ENCODE measurements at regions not wholly inside any gene's neighbourhood (a gene's known extent, or its start where the extent isn't known, plus 50 kb on each side); places are given as distances from the start of the nearest gene placed in this dataset.
"Not testable (repeated sequence)": the region's sequence is repeated elsewhere in the genome, so short reads cannot be mapped to it uniquely, and the experiment has no call there.

DNA sequence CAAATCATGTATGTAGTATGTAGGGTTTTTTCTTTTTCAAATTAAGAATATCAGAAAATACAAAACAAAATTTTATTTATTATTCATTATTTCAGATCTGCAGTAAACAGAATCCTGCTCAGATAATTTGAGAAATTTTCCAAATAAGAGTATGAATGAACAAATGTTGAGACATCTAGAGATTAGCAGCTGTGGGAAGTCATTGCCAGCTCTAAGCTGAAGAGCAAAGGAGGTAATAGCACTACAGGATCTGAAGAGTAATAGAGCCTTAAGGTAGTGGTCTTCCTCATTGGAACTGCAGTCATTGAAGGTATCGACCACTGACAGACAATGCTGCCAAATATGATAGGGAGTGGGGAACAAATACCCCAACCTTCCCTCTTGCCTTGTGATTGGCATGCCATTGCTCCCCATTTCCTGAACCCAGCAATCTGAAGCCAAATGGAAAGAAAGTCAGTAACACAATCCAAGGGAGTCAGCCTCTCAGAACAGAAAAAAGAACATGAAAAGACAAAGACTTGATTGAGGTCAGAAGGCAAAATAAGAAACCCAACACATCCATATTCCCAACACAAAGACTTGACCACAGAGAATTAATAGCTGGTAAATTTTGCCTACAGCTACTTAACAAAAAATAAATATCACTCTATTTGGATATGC, 963.4 kb upstream of the ADAMTS5 start:
- FAIRE-seq = not testable (repeated sequence)

GRCh38 chr21:27929179-27929578, 962.3 kb upstream of the ADAMTS5 start:
- not testable (repeated sequence) for FAIRE-seq; DNase-seq (ENCODE audit: extremely low spot score, insufficient read length, low read depth)

More for the DNA sequence above, 963.4 kb upstream of the ADAMTS5 start:
- not testable (repeated sequence) for DNase-seq (ENCODE audit: extremely low spot score, insufficient read length, low read depth)

- not testable (repeated sequence) for FAIRE-seq; DNase-seq (ENCODE audit: extremely low spot score, insufficient read length, low read depth)
Measured at GRCh38 chr21:27928534-27929115, 961.7 kb upstream of the ADAMTS5 start.

GRCh38 chr21:27921421-27921820, 954.5 kb upstream of the ADAMTS5 start:
- not testable (repeated sequence) for FAIRE-seq

DNA sequence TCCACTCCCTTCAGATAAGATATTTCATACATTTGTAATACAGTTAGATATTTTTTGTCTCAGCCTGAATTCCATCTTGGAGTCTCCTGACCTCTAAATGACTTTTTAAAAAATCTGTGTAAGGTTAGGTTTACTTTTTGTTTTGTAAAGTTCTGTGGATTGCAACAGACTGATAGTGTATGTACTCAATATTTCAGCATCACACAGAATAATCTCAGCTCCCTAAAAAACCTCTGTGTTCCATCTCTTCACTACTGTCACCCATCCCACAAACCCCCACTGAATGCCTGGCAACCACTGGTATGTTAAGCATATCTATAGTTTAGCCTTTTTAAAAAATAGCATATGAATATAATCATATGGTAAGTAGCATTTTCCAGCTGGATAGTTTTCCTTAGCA, 951.1 kb upstream of the ADAMTS5 start:
- not testable (repeated sequence) for DNase-seq (ENCODE audit: extremely low spot score, insufficient read length, low read depth); FAIRE-seq

More at GRCh38 chr21:27921421-27921820, 954.5 kb upstream of the ADAMTS5 start:
- DNase-seq (ENCODE audit: extremely low spot score, insufficient read length, low read depth) = not testable (repeated sequence)

DNA sequence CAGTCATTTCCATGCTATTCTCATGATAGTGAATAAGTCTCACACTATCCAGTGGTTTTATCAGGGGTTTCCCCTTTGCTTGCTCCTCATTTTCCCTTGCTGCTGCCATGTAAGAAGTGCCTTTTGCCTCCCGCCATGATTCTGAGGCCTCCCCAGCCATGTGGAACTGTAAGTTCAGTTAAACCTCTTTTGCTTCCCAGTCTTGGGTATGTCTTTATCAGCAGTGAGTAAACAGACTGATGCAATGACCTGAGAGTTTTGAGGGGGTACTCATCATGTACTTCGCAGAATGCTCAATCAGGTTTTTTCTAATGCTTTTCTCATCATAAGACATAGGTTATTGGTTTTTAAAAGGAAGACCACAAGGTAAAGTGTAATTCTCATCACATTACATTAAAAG, 949.4 kb upstream of the ADAMTS5 start:
- not testable (repeated sequence) for DNase-seq (ENCODE audit: extremely low spot score, insufficient read length, low read depth); FAIRE-seq

DNA sequence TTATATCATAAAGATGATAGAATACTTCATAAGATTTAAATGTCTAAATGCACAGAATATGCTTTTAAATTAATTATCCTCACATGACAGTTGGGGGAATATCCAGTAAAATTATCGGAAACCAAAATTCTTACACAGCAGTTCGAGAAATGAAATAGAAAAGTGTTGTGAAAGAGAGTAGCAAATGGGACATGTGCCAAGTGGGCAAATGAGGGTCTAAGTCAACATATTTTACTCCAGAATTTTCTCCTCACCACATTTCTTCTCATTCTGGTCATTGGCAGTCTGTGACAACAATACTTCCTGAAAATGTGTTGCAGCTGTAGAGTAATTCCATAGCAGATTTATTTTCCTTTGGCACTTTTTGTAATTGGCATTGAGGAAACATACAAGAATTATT, 945.2 kb upstream of the ADAMTS5 start:
- not testable (repeated sequence) for FAIRE-seq; DNase-seq (ENCODE audit: extremely low spot score, insufficient read length, low read depth)

DNA sequence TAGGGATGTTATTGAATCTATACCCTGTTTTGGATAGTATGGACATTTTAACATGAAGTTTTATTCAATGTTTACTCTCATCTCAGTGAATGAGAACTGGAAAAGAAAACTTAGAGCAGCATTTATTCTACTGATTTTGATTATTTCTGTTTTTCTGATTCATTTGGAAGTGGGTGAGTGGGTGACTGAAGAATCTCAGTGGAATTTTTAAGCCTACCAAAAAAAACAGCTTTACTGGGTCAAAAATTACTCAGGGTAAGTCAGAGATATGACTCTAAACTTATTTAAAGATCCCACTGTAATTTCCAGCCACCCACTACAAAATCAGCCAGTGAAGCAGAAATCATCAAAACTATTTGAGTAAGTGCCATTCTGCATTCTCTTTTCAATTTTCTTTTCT, 942.6 kb upstream of the ADAMTS5 start:
- not testable (repeated sequence) for DNase-seq (ENCODE audit: extremely low spot score, insufficient read length, low read depth); FAIRE-seq

DNA sequence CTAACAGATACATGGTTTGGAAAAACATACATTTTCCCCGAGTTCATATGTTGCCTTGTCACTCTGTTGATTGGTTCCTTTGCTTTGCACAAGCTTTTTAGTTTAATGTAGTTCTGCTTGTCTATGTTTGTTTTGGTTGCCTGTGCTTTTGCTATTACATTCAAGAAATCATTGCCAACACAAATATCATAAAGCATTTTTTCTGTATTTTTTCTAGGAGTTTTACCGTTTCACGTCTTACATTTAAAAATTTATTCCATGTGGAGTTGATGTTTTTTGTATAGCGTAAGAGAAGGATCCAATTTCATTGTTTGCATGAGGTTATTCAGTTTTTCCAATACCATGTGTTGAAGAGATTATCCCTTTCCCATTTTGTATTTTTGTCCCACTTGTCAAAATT, 941.9 kb upstream of the ADAMTS5 start:
- DNase-seq (ENCODE audit: extremely low spot score, insufficient read length, low read depth); FAIRE-seq: not testable (repeated sequence)

GRCh38 chr21:27902904-27903303, 936.0 kb upstream of the ADAMTS5 start:
- not testable (repeated sequence) for FAIRE-seq

DNA sequence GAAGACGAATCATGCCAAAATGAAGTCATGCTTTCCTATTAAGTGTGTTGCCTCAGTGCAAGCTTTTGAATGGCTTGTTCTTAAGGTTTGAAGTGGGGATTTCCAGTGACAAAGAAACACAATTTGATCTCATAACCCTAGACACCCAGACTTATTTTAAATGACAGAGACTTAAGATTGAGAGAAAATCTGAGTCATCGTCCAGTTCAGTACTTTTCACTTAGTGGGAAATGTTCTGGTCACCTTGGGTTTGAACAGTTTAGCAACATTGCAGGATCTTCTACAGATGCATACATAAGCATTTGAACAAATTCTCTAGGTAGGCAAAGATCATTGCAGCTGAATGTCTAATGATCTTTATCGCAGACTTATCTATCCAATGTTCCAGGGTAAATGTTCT, 926.7 kb upstream of the ADAMTS5 start:
- FAIRE-seq = not testable (repeated sequence)

More at GRCh38 chr21:27902904-27903303, 936.0 kb upstream of the ADAMTS5 start:
- not testable (repeated sequence) for DNase-seq (ENCODE audit: extremely low spot score, insufficient read length, low read depth)

DNA sequence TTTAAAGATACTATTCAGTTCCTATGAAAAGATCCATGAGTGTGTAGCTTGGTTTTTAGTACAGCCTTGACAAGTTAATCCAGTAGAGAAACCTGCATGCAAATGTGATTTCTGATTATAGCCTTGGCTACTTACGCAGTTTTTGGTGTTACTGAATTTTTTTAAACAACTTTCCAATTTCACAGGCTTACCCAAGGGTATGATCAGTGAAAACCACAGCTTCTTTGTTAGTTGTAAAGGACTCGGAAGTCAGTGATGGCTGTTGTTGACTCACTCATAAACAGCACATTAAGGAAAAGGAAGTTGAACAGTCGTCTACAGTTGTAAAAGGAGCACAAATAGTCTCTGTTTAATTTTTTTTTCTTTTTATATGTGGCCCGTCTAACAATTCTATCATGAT, 924.6 kb upstream of the ADAMTS5 start:
- not testable (repeated sequence) for DNase-seq (ENCODE audit: extremely low spot score, insufficient read length, low read depth); FAIRE-seq

More for the DNA sequence above, 926.7 kb upstream of the ADAMTS5 start:
- not testable (repeated sequence) for DNase-seq (ENCODE audit: extremely low spot score, insufficient read length, low read depth)

- not testable (repeated sequence) for FAIRE-seq; DNase-seq (ENCODE audit: extremely low spot score, insufficient read length, low read depth)
Measured at GRCh38 chr21:27887808-27888455, 921.0 kb upstream of the ADAMTS5 start.

GRCh38 chr21:27885296-27885711, 918.4 kb upstream of the ADAMTS5 start:
- DNase-seq (ENCODE audit: extremely low spot score, insufficient read length, low read depth) = no peak
- FAIRE-seq = no peak

GRCh38 chr21:27881331-27881730, 914.4 kb upstream of the ADAMTS5 start:
- DNase-seq (ENCODE audit: extremely low spot score, insufficient read length, low read depth); FAIRE-seq: not testable (repeated sequence)

DNA sequence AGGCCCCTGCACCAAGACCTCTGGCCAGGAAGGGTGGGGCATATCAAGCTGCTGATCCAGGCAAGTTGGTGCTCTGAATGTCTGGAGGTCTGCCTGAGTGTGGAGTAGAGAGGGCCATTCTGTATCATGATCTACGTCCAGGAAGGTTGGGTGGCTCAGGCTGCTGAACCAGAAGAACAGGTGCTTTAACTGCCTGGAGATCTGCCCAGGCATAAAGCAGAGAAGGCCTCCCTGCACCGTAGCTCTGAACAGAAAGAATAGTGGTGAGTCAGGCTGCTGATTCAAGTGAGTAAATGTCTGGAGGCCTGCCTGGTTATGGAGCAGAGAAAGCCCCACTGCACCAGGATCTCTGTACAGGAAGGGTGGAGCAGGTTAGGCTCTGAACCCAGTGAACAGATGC, 905.5 kb upstream of the ADAMTS5 start:
- not testable (repeated sequence) for FAIRE-seq; DNase-seq (ENCODE audit: extremely low spot score, insufficient read length, low read depth)

DNA sequence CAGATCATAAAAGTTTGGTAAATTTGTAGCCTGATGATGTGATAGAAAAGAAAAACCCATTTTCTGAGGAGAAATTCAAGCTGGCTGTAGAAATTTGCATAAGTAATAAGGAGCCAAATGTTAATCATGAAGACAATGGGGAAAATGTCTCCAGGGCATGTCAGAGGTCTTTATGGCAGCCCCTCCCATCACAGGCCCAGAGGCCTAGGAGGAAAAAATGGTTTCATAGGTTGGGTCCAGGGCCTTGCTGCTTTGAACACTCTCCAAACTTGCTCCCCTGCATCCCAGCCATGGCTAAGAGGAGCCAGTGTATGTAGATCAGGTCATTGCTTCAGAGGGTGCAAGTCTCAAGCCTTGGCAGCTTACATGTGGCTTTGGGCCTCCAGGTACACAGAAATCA, 903.9 kb upstream of the ADAMTS5 start:
- DNase-seq (ENCODE audit: extremely low spot score, insufficient read length, low read depth); FAIRE-seq: not testable (repeated sequence)

GRCh38 chr21:27860314-27860955, 893.5 kb upstream of the ADAMTS5 start:
- FAIRE-seq; DNase-seq (ENCODE audit: extremely low spot score, insufficient read length, low read depth): not testable (repeated sequence)

DNA sequence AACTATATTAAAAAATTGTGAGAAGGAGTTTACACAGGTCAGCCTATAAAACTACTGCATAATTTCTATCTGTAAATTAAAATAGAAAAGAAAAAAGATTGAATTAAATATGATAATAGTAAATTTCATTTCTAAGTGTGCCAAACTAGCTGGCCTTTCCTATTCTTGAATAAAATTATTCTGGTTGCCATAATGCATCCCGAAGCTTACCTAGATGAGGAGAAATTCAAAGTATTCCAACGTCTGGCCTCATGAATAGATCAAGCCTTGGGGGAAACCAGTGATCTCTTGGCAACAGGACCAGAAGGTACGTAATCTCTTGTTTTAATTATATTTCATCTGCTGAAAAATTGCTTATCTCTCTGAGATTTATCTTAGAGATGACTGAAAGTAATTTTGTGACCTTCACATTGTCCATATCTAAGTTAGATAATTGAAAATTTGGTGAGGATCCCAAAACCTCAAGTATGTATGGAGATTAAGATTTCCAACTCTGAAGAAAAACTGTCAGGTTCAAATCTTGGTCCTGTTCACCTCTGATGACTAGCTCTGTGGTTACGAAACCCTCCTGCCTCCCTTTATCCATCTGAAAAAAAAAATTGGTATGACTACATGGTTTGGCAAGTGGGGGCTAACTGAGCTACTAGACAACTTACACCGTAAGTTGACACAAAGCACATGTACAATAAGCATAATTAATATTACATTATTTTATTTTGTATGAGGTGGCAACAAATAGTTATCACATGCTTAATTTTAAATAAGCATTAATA, 891.4 kb upstream of the ADAMTS5 start:
- not testable (repeated sequence) for DNase-seq (ENCODE audit: extremely low spot score, insufficient read length, low read depth); FAIRE-seq

Data from GM18507 (cell line).